Activated CD8-positive, alpha-beta memory T cell treated with anti-CD3 and anti-CD28 coated beads, Interleukin-2, amount 50 U/mL, for 4 hours (primary cell): ENCODE measurements at regions not wholly inside any gene's neighbourhood (a gene's known extent, or its start where the extent isn't known, plus 50 kb on each side); places are given as distances from the start of the nearest gene placed in this dataset.

ENCODE experiments used
- DNase-seq: peaks from one replicate; pipeline ENCODE4 v3.0.0-alpha.2; 2020

DNA sequence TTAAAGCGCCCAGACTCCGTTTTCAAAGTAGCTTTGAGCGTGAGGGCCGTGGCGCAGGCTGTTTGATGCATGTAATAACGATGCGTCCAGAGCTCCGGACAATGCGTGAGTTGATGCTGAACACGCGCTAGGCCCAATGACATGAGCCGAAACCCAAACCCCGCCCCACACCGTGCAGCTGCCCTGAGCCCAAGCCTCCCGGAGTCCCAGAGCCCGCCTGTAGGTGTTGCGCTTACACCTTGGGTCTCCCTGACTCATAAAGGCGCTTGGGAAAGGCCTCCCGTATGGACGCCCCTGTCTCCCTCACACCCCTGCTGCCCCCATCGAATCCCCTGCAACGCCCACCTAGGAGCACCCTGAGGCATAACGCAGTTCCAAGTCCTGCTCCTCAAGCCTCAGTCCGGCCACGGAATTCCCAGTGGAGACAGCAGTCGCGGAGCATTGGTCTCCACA, 87.6 kb downstream of the ERMARD start:
- no peak for DNase-seq

DNA sequence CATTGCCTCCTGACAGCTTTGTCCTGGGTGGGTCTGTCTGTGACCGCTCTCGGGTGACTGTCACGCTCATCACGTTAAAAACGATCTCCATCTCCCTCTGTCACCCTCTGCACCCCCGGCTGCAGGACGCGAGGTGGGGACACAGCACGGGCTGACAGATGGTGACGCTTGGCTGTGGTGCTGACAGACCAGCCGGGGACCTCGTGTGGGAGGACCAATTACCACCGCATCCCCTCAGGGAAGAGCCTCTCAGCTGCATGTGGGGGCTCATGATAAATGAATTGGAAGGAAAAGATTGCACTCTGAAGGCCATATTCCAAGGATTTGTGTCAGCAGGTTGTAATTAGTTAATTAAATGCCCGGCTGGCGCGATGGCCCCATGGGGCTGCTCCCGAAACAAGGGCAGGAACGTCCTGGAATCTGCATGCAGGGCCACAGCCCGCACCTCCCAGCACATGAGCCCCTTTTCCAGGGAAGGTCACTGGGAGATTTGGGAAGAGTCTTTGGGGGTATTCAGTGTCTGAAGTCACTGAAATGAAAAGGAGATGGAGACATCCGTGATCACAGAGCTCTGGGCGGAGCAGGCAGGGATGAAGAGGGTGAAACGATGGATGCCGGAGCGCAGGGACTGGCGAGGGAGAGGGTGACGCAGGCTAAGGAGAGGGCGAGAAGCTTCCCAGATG, 87.1 kb downstream of the ERMARD start:
- no peak for DNase-seq

DNA sequence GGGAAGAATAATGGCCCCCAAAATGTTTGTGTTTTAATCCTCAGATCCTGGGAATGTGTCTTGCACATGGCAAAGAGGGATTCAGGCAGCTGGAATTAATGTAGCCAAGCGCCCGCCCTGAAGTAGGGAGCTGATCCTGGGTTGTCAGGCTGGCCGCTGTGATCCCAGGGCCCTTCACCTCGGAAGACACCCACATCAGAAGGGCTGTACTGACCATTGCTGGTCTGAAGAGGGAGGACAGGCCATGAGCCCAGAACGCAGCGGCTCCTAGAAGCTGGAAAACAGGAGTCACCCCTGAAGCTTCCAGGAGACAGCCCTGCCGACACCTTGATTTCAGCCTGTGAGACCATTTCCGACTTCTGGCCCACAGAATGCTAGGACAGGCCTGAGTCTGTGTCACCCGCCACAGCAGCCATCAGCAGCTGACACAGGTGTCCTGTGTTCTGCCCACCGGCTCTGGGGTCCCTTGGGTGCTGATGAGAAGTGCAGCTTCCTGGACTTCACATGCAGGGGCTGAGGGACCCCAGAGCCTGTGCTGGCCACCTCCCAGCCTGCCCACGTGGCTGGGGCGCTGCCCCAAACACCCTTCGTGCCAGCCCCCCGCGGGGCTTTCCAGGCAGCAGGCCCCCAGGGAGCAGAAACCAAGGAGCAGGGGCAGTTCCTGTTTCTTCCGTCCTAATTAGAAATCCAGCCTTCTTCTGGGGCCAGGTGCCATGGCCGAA, 86.3 kb downstream of the ERMARD start:
- DNase-seq = no peak

DNA sequence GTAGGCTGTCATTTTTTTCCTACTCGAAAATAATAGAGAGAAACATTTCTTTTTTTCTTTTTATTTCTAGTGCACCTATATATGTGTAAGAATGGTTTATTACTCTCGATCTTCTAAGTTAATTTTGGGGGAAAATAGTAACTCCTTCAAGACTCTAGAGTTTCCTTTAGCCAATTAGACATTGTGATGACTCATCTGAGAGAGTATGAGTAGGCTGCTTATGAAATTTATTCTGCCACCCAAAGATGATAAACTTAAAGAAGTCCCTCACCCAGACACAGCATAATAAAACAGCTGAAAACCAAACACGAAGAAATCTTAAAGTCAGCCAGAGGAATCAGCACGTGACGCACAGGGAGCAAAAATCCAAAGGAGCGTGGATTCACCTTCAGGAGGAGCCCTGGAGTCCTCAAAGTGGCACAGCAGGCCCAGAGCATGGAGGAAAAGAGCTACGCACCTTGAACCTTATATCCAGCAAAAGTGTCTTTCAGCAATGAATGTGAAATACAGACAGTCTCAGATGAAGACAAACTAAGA, 81.9 kb downstream of the ERMARD start:
- no peak for DNase-seq

DNA sequence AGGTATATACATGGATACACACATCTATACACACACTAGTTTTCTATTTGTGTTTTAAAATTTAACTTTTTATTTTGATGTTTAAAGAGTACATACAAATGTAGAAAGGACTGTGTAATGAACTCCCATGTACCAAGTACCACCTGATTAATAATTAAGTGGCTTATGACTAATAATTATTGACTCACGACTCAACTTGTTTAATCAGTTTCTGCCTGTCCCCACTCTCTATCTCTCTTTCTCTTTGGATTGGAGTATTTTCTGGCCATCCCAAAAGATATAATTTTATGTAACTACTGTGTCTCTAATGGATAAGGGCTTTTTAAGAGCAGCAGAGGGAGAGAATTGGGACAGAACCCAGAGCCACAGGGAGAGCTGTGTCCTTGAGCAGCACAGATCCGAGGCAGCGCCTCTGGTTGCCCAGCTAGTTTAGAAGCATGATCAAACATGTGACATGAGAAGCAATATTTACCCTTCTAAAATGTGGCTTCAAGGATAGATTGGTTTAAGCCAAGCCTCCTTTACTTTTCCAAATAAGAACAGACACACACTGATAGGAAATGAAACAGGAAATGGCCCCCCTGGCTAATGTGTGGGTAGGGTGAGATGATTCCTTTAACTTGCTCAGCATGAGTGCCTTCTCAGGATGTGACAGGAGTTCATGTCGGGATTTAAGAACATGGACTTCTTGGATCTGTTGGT, 81.0 kb downstream of the ERMARD start:
- DNase-seq = no peak

DNA sequence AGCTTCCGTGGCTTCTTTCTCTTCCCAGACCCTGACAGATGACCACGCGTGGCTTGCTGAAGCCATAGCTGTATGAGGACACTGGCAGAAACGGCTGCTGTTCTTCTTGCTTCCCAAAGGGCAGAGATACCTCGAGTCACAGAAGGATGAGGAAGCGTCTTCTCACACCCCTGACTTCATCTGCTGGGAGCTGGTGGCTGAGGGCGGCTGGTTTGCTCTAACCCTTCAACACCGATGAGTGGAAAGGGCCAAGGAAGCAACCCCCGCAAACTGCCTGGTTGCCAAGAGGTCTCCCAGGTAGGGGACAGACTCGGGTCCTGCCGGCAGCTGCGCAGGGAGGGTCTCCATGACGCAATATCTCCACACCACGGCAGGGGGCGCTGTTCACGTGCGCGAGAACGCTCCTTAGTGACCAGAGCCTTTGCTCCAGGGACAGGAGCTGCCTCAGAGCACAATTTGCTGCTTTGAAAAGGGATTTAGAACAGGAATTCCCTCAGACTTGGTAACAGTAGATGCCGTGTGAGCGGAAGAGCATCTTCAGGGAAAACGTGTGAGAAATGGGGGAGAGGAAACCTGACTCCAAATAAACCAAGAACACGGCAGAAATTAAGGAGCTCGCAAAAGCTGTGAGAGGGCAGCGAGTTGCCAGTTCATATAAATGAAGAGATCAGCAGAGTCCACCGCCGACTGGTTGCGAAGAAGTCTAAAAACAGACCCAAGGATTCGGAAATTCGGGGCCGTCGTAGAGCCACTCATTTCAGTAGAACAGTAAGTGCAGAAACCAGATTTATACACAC, 80.2 kb downstream of the ERMARD start:
- DNase-seq = peak; percentile 69
